HG03558 (cell line): ENCODE measurements at regions not wholly inside any gene's neighbourhood (a gene's known extent, or its start where the extent isn't known, plus 50 kb on each side); places are given as distances from the start of the nearest gene placed in this dataset.

ENCODE experiments used
- ATAC-seq: cut with Tn5 transposase; IDR thresholded peaks from one replicate; pipeline ENCODE4 v1.9.1; 2021; ENCODE audit warnings: moderate number of reproducible peaks; ENCODE audit not compliant: unreplicated experiment; ENCODE audit errors: extremely low read depth

- no peak for ATAC-seq
Measured at GRCh38 chr4:129622566-129622965, 526.6 kb downstream of the C4orf33 start.

GRCh38 chr4:129623233-129623875 lies 527.4 kb downstream of the C4orf33 start:
- no peak for ATAC-seq

GRCh38 chr4:129641179-129641578 lies 545.2 kb downstream of the C4orf33 start:
- peak; percentile 86 for ATAC-seq

- no peak for ATAC-seq
Measured at GRCh38 chr4:129645461-129645860, 549.5 kb downstream of the C4orf33 start.

- no peak for ATAC-seq
Measured at GRCh38 chr4:129668092-129668491, 572.1 kb downstream of the C4orf33 start.

GRCh38 chr4:129672941-129673340 lies 577.0 kb downstream of the C4orf33 start:
- ATAC-seq, result no peak

GRCh38 chr4:129675036-129675435 lies 579.1 kb downstream of the C4orf33 start:
- ATAC-seq, result no peak

- ATAC-seq, result no peak
Measured at GRCh38 chr4:129676934-129677333, 581.0 kb downstream of the C4orf33 start.

GRCh38 chr4:129682586-129682985 lies 586.6 kb downstream of the C4orf33 start:
- ATAC-seq, result no peak

- no peak for ATAC-seq
Measured at GRCh38 chr4:129707949-129708348, 612.0 kb downstream of the C4orf33 start.

- ATAC-seq, result no peak
Measured at GRCh38 chr4:129708784-129709183, 612.8 kb downstream of the C4orf33 start.

- ATAC-seq, result no peak
Measured at GRCh38 chr4:129738175-129738574, 642.2 kb downstream of the C4orf33 start.

- ATAC-seq, result no peak
Measured at GRCh38 chr4:129747756-129748155, 651.8 kb downstream of the C4orf33 start.

- ATAC-seq, result no peak
Measured at GRCh38 chr4:129748991-129749390, 653.0 kb downstream of the C4orf33 start.

- ATAC-seq, result no peak
Measured at GRCh38 chr4:129751646-129752045, 655.7 kb downstream of the C4orf33 start.

- no peak for ATAC-seq
Measured at GRCh38 chr4:129783596-129783995, 687.6 kb downstream of the C4orf33 start.

GRCh38 chr4:129788486-129788885 lies 692.5 kb downstream of the C4orf33 start:
- no peak for ATAC-seq

GRCh38 chr4:129804461-129804981 lies 708.6 kb downstream of the C4orf33 start:
- ATAC-seq, result no peak

GRCh38 chr4:129806986-129807385 lies 711.0 kb downstream of the C4orf33 start:
- ATAC-seq, result no peak

GRCh38 chr4:129808242-129808641 lies 712.3 kb downstream of the C4orf33 start:
- no peak for ATAC-seq

- ATAC-seq, result no peak
Measured at GRCh38 chr4:129821073-129821472, 725.1 kb downstream of the C4orf33 start.

- ATAC-seq, result no peak
Measured at GRCh38 chr4:129821963-129822362, 726.0 kb downstream of the C4orf33 start.
